Dermis blood vessel endothelial cell (primary cell): ENCODE measurements at regions not wholly inside any gene's neighbourhood (a gene's known extent, or its start where the extent isn't known, plus 50 kb on each side); places are given as distances from the start of the nearest gene placed in this dataset.
"Not testable (repeated sequence)": the region's sequence is repeated elsewhere in the genome, so short reads cannot be mapped to it uniquely, and the experiment has no call there.

ENCODE experiments used
- DNase-seq: peaks from one replicate; pipeline ENCODE4 v3.0.0; 2010

DNA sequence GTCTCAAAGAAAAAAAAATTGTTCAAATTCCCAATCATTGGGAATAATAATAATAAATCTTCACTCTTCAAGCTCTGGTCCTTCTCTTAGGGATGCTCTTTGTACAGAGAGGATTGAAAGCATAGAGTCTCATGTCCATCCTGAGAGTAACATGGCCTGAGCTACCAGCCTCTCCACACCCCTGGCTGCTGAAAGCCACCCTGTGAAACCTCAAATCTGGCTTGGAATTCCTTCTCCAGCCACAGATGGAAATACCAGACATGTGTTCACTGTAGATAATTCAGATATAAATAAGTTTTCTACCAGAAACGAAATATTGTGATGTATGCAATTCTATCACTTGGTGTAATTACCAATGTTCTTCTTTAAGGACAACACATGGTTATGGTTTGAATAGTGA lies 140.6 kb downstream of the ARSF start:
- DNase-seq: no peak

DNA sequence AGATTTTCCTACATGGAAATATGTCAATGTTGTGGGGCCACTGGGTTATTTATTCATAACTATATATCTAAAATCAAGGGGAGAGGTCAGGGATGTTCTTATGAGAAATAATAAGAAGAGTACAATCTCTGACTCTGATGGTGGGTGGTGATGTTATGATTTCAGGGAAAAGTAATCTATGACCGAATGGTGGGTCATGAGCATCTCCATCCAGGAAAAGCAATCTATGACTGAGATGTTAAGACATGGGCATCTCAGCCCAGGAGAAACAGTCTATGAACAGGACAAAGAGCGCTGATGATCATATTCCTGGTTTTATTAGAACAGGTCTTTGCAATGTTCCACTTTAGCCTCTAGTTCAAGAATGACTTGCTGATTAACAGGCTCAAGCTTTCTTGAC lies 137.1 kb downstream of the ARSF start:
- no peak for DNase-seq

DNA sequence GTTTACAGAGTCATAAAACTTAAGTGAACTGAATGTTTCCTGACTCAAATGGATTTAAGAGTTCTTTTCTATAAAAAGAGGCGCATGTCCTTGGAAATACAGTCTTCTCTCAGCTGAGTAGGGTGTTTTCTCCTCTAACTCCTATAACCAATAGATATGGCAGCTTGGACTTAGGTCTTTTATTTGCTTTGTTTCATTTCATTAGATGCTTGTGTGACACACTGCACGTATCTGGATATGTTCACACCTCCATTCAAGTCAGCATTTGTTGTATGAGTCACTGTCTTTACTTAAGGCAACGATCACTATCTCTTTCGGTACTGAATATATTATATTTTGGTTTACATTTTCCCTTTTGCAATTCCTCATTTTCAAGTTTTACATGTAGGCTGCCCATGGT lies 136.6 kb downstream of the ARSF start:
- no peak for DNase-seq

DNA sequence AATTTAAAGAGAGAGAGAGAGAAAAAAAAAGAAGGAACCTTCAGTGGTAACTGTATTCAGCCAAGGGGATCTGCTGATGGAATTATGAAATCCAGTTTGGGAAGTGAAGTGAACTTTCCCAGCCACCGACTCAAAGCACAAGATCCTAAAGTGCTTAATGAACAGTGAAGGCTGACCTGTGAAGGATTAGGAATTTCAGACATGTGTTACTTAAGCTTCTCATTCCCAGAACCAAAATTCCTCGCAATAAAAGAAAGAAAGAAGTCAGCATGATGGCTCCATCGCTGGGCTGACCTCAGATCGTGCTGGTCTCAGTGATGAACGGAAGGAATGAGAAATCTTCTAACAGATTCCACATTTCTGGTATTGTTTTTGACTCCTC lies 135.2 kb downstream of the ARSF start:
- no peak for DNase-seq

DNA sequence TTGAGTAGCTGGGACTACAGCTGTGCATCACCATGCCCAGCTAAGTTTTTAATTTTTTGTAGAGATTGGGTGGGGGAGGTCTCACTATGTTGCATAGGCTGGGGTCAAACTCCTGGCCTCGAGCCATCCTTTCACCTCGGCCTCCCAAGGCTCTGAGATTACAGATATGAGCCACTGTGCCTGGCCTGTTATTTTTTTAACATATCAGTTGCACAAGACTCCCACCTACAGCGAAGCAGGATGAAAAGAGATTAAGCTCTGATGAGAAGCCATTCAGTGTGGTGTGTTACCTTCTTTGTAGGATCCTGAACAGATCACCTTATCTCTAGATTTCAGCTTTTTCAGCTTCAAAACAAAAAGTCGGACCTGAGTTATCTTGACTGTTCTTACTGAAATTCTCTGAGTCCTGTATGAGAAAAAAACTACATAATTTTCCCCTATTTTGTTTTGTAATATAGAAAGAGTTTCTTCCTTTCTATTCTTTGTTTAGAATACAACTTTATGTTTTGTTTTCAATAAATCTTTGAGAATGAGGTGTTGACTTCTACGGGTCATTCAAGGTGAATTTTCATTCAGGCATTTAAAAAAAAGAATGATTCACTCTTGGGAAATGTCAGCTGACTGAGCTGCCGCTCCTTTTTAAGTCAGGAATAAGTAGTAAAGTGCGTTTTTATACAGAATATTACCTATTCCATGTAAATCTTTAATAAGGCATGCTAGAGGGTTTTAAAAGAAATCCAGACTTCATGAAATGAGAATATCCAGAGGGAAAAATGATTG lies 134.6 kb downstream of the ARSF start:
- no peak for DNase-seq

DNA sequence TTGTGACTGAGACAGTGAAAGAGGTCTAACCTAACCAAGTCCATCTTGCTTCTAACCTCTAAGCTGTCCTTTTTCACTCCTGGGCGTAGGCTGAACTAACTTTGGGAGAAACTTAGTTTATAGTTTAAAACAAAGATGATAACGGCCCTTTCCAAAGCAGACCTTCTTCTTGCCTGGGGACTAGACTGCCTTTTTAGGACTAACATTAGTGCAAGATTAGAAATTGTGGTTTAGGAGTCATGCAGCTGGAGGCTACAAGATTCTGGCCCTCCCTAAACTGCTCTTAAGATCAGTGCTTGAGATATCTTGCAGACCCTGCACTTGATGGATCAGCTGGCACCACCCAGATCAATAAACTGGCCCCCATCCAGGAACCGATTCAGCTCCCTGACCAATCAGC lies 130.9 kb downstream of the ARSF start:
- DNase-seq: not testable (repeated sequence)

DNA sequence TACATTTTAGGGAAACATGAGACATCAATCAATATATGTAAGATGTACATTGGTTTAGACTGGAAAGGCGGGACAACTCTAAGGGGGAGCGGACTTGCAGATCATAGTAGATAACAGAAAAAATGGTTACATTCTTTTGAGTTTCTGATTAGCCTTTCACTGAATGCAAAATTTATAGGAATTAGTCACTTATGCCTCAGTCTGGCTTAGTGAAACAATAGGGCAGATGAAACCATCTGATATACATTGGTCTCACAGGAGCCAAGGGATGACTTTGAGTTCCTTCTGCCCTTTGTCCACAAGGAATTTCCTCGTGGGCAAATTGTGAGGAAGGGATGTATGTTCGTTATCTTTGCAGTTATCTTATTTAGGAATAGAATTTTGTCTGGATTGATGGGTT lies 128.2 kb downstream of the ARSF start:
- DNase-seq: no peak

DNA sequence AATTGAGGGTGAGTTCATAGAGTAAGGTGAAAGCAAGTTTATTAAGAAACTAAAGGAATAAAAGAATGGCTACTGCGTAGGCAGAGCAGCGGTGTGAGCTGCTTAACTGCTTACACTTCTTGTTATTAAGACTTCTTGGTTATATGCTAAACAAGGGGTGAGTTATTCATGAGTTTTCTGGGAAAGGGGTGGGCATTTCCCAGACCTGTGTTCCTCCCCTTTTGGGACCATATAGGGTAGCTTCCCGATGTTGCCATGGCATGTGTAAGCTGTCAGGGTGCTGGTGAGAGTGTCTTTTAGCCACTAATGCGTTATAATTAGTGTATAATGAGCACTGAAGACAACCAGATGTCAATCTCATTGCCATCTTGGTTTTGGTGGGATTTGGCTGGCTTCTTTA lies 126.5 kb downstream of the ARSF start:
- no peak for DNase-seq

DNA sequence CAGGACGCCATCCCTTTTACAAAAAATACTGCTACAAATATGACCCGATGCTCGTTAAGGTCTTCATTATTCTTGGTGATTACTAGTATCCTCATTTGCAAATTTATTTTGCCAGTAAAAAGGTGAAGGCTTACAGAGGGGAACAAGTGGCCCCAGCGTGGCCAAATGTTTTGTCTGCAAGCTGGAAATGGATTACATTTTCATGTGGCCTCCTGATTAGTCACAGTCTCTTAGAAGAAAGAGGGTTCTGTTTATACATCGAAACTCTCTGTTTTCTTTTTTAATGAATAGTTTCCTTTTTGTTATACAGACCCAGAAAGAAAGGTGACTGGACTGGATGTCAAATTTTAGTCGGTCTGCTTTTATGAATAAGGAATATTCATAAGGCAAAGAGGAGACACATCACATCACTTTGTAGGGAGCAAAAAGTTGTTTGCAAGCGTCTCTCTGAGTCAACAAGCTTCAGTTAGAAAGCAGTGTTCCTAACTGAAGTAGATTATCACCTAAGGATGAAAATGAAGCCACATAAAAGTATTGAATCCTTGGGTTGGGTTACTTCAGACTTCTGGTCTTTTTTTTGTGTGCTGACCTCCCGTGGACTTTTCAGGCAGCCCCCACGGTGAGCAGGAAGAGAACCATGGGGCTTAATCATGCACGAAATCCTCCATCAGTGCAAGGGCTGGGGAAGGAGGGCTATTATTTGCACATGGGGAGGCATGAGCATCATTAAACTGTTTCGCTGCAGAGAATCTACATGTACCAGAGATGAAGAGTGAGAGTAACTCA lies 125.6 kb downstream of the ARSF start:
- DNase-seq: no peak

DNA sequence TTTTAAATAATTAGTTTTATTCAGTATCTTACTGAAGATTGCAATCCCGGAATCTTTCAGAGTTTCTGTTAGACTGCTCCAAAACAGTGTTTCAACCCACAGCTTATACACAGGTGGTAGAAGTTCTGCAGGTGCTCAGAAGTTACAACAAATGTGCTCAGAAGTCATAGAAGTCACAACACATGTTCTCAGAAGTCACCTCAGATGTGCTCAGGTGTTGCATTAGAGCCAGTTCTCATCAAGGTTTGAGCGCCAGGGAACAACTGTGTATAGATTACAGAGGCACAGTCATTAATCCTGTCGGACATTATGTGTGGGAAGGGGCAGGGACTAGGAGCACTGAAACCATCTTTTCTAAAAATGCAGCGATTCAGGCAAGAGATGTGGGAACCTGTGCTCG lies 124.5 kb downstream of the ARSF start:
- DNase-seq: no peak
